ENCODE measurements at regions not wholly inside any gene's neighbourhood (a gene's known extent, or its start where the extent isn't known, plus 50 kb on each side); places are given as distances from the start of the nearest gene placed in this dataset.

- Histone ChIP-seq H3K4me1 (ENCODE audit: low read length) (no peaks in the 10 kb centered on the region), H3K4me3 (ENCODE audit: low read length) (no peak overlapping the region), H4K20me1 (ENCODE audit: insufficient read depth, low read length) (no peaks in the 10 kb centered on the region), H3K36me3 (replicated peaks; ENCODE audit: insufficient read depth, low read length) (no peaks in the 10 kb centered on the region), H2AFZ (ENCODE audit: low read length) (no peak overlapping the region), H3K27me3 (replicated peaks; ENCODE audit: insufficient read depth, low read length) (no peaks in the 10 kb centered on the region), H3K9ac (ENCODE audit: low read length) (no peak overlapping the region), H3K27ac (ENCODE audit: low read length) (no peak overlapping the region), H3K9me2 (replicated peaks; ENCODE audit: insufficient read depth, low read length) (no peaks in the 10 kb centered on the region), H3F3A (ENCODE audit: insufficient read depth, low read length) (no peaks in the 10 kb centered on the region), H3K79me2 (ENCODE audit: low read length) (no peaks in the 10 kb centered on the region), H3K4me2 (ENCODE audit: low read depth, low read length) (no peak overlapping the region), H3K9me3 (replicated peaks; ENCODE audit: insufficient read depth, low read length) (no peaks in the 10 kb centered on the region)
- TF ChIP-seq CTCF (IDR thresholded peaks at IDR 0.05; ENCODE audit: low read length) (no peak), EZH2phosphoT487 (IDR thresholded peaks at IDR 0.05; ENCODE audit: low read length) (no peak), EZH2 (optimal IDR thresholded peaks at IDR 0.05; ENCODE audit: low read depth, low read length) (no peak)
- DNase-seq: no peak
Observed at GRCh38 chr2:151177756-151178155, 83.9 kb downstream of the RBM43 start.

- Histone ChIP-seq H4K20me1 (ENCODE audit: insufficient read depth, low read length) (no peaks in the 10 kb centered on the region), H3K9ac (ENCODE audit: low read length) (no peak overlapping the region), H3F3A (ENCODE audit: insufficient read depth, low read length) (no peaks in the 10 kb centered on the region), H3K9me2 (replicated peaks; ENCODE audit: insufficient read depth, low read length) (no peaks in the 10 kb centered on the region), H3K9me3 (replicated peaks; ENCODE audit: insufficient read depth, low read length) (no peaks in the 10 kb centered on the region), H3K4me2 (ENCODE audit: low read depth, low read length) (no peak overlapping the region), H2AFZ (ENCODE audit: low read length) (no peak overlapping the region), H3K27ac (ENCODE audit: low read length) (no peak overlapping the region), H3K4me1 (ENCODE audit: low read length) (no peaks in the 10 kb centered on the region), H3K79me2 (ENCODE audit: low read length) (no peaks in the 10 kb centered on the region), H3K36me3 (replicated peaks; ENCODE audit: insufficient read depth, low read length) (no peaks in the 10 kb centered on the region), H3K4me3 (ENCODE audit: low read length) (no peak overlapping the region), H3K27me3 (replicated peaks; ENCODE audit: insufficient read depth, low read length) (no peaks in the 10 kb centered on the region)
- no peak for DNase-seq
- TF ChIP-seq CTCF (IDR thresholded peaks at IDR 0.05; ENCODE audit: low read length) (no peak), EZH2 (optimal IDR thresholded peaks at IDR 0.05; ENCODE audit: low read depth, low read length) (no peak), EZH2phosphoT487 (IDR thresholded peaks at IDR 0.05; ENCODE audit: low read length) (no peak)
Observed at GRCh38 chr2:151176661-151177060, 85.0 kb downstream of the RBM43 start.

- no peak overlapping the region for H3K27ac ChIP-seq (ENCODE audit: low read length)
- H3K79me2 ChIP-seq (ENCODE audit: low read length): no peaks in the 10 kb centered on the region
- no peaks in the 10 kb centered on the region for H3K9me3 ChIP-seq (replicated peaks; ENCODE audit: insufficient read depth, low read length)
- no peaks in the 10 kb centered on the region for H3F3A ChIP-seq (ENCODE audit: insufficient read depth, low read length)
- H3K9ac ChIP-seq (ENCODE audit: low read length): no peak overlapping the region
- no peaks in the 10 kb centered on the region for H4K20me1 ChIP-seq (ENCODE audit: insufficient read depth, low read length)
- no peak overlapping the region for H3K4me3 ChIP-seq (ENCODE audit: low read length)
- no peaks in the 10 kb centered on the region for H3K36me3 ChIP-seq (replicated peaks; ENCODE audit: insufficient read depth, low read length)
- no peak overlapping the region for H3K4me2 ChIP-seq (ENCODE audit: low read depth, low read length)
- TF ChIP-seq CTCF (IDR thresholded peaks at IDR 0.05; ENCODE audit: low read length) (no peak), EZH2phosphoT487 (IDR thresholded peaks at IDR 0.05; ENCODE audit: low read length) (no peak), EZH2 (optimal IDR thresholded peaks at IDR 0.05; ENCODE audit: low read depth, low read length) (no peak)
- DNase-seq: no peak
- H3K9me2 ChIP-seq (replicated peaks; ENCODE audit: insufficient read depth, low read length): no peaks in the 10 kb centered on the region
- no peaks in the 10 kb centered on the region for H3K4me1 ChIP-seq (ENCODE audit: low read length)
- H3K27me3 ChIP-seq (replicated peaks; ENCODE audit: insufficient read depth, low read length): no peaks in the 10 kb centered on the region
- no peak overlapping the region for H2AFZ ChIP-seq (ENCODE audit: low read length)
Observed at GRCh38 chr2:151175864-151176263, 85.8 kb downstream of the RBM43 start.
